NT2/D1 (cell line): ENCODE measurements at regions not wholly inside any gene's neighbourhood (a gene's known extent, or its start where the extent isn't known, plus 50 kb on each side); places are given as distances from the start of the nearest gene placed in this dataset.

ENCODE experiments used
- SUZ12 ChIP-seq: IDR thresholded peaks from 2 replicates; pipeline ENCODE4 v1.6.1; 2011; ENCODE audit not compliant: insufficient read length, insufficient read depth; ENCODE audit errors: extremely low read depth
- YY1 ChIP-seq: IDR thresholded peaks from 2 replicates; pipeline ENCODE4 v1.6.1; 2011; ENCODE audit not compliant: insufficient read length, insufficient read depth
- ZNF274 ChIP-seq: IDR thresholded peaks from 2 replicates; pipeline ENCODE4 v1.6.1; 2011; ENCODE audit warnings: mild to moderate bottlenecking, low read depth, low read length

DNA sequence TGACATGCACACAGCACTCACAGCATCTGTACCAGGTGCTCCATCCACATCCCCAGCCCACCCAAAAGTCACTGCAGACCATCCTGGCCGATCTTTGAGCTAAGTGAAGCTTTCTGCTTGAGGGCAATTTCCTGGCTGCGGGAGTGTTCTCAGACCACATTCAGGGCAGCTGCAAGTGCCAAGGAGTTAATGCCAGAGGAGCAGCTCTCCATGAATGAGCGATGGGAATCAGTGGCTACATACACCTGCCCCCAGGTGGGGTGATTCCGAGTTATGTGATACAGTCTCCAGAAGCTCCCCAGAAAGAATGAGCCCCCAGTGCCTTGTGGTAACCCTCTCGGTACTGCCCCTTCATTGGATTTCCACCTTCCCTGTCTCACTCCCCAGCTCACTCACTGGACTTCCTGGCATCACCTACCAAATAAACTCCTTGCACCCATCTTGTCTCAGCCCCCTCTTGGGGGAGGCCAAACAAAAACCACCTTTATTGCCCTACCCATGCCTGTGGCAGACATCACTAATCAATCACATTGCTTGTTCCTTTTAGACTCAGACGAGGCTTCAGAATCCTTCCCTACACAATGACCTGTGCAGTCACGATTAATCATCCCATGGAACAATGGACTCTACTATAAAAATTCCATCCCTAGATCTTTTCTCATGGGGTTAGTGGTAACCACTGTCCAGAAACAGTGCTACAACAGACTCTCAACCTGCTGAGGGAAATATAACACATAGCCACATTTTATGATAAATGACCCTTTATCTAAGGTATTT is 121.1 kb downstream of the IRX5 start:
- TF ChIP-seq YY1 (no peak), SUZ12 (no peak), ZNF274 (no peak)
